ENCODE measurements at regions not wholly inside any gene's neighbourhood (a gene's known extent, or its start where the extent isn't known, plus 50 kb on each side); places are given as distances from the start of the nearest gene placed in this dataset.

GRCh38 chr12:73361156-73361863, 1089.1 kb downstream of the TRHDE start (continued):
- no peak for TF ChIP-seq ZNF462 (CRISPR knock-in tag; IDR thresholded peaks at IDR 0.05)
- TF ChIP-seq POLR2AphosphoS5 (IDR thresholded peaks at IDR 0.05; ENCODE audit: low read depth) = no peak

GRCh38 chr12:73361864-73362230, 1089.7 kb downstream of the TRHDE start:
- H3F3A ChIP-seq (replicated peaks; ENCODE audit: low read depth) = no peaks in the 10 kb centered on the region
- H2AFZ ChIP-seq = no peak overlapping the region
- no peak overlapping the region for H3K4me2 ChIP-seq
- no peaks in the 10 kb centered on the region for H3K27me3 Mint-ChIP-seq (ENCODE audit: insufficient read depth, low read depth, poor library complexity)
- no peaks in the 10 kb centered on the region for H3K9me2 ChIP-seq (ENCODE audit: insufficient read depth)
- H3K27me3 ChIP-seq (ENCODE audit: insufficient read depth) = no peaks in the 10 kb centered on the region
- TF ChIP-seq EZH2 (IDR thresholded peaks at IDR 0.05; ENCODE audit: low read depth, unreplicated experiment) (no peak), STAT1 (IDR thresholded peaks at IDR 0.05; ENCODE audit: unreplicated experiment) (no peak), ZNF114 (CRISPR knock-in tag; IDR thresholded peaks at IDR 0.05) (no peak), JUNB (IDR thresholded peaks at IDR 0.05; ENCODE audit: unreplicated experiment) (no peak), CTCF (conservative IDR thresholded peaks at IDR 0.05; ENCODE audit: low read depth in 2 of 2) (no peak), EZH2phosphoT487 (IDR thresholded peaks at IDR 0.05; ENCODE audit: unreplicated experiment) (no peak), ZNF331 (CRISPR knock-in tag; IDR thresholded peaks at IDR 0.05; ENCODE audit: low read depth) (no peak), REST (IDR thresholded peaks at IDR 0.05; ENCODE audit: unreplicated experiment) (no peak), POLR2AphosphoS5 (IDR thresholded peaks at IDR 0.05; ENCODE audit: low read depth) (no peak), NANOG (IDR thresholded peaks at IDR 0.05; ENCODE audit: borderline replicate concordance) (no peak), ETS1 (IDR thresholded peaks at IDR 0.05) (no peak)
- H3K4me3 ChIP-seq = no peak overlapping the region
- H3K27ac ChIP-seq (ENCODE audit: low read depth) = no peak overlapping the region
- no peaks in the 10 kb centered on the region for H4K20me1 ChIP-seq (replicated peaks; ENCODE audit: insufficient read depth)
- ATAC-seq (no peak), DNase-seq (ENCODE audit: low spot score) (no peak)
- H3K79me2 ChIP-seq (replicated peaks; ENCODE audit: insufficient read depth) = no peaks in the 10 kb centered on the region
- peaks cover 10% of the 10 kb centered on the region; the same call in 1 of the 2 replicates for H3K4me1 ChIP-seq (ENCODE audit: insufficient read depth)
- H3K36me3 ChIP-seq (ENCODE audit: insufficient read depth) = no peaks in the 10 kb centered on the region
- peak overlapping the region; percentile 7 for H3K27ac Mint-ChIP-seq
- H3K9me3 Mint-ChIP-seq = peaks cover 6% of the 10 kb centered on the region; the same call in 1 of the 3 replicates
- H3K4me3 Mint-ChIP-seq = no peak overlapping the region
- H3K36me3 Mint-ChIP-seq (ENCODE audit: low read depth) = no peaks in the 10 kb centered on the region
- peaks cover 15% of the 10 kb centered on the region for H3K4me1 Mint-ChIP-seq

Measured in GM23338 (cell line).